H9 (cell line): ENCODE measurements at regions not wholly inside any gene's neighbourhood (a gene's known extent, or its start where the extent isn't known, plus 50 kb on each side); places are given as distances from the start of the nearest gene placed in this dataset.

Source experiments
- DNase-seq: peaks from one replicate; pipeline ENCODE4 v3.0.0-alpha.2; 2017
- H2AFZ ChIP-seq: one replicate; pipeline ENCODE4 v1.6.1; 2013; ENCODE audit warnings: mild to moderate bottlenecking, low read length, control low read depth, moderate library complexity
- H2AK5ac ChIP-seq: 2 replicates; pipeline ENCODE4 v1.6.1; 2013; ENCODE audit warnings: low read length, control low read depth, mixed read lengths; ENCODE audit not compliant: insufficient read length
- H2BK120ac ChIP-seq: one replicate; pipeline ENCODE4 v1.6.1; 2013; ENCODE audit warnings: low read depth, mild to moderate bottlenecking, low read length, control low read depth, inconsistent platforms; ENCODE audit not compliant: poor library complexity, severe bottlenecking
- H2BK12ac ChIP-seq: 2 replicates; pipeline ENCODE4 v1.6.1; 2013; ENCODE audit warnings: low read length, control low read depth, mixed read lengths, low read depth; ENCODE audit not compliant: insufficient read length
- H2BK15ac ChIP-seq: 2 replicates; pipeline ENCODE4 v1.6.1; 2013; ENCODE audit warnings: low read depth, low read length, control low read depth
- H2BK20ac ChIP-seq: one replicate; pipeline ENCODE4 v1.6.1; 2013; ENCODE audit warnings: low read depth, mild to moderate bottlenecking, low read length, control low read depth, inconsistent platforms; ENCODE audit not compliant: poor library complexity, severe bottlenecking
- H2BK5ac ChIP-seq: 2 replicates; pipeline ENCODE4 v1.6.1; 2013; ENCODE audit warnings: low read length, control low read depth, mixed read lengths; ENCODE audit not compliant: insufficient read length
- H3K14ac ChIP-seq: 2 replicates; pipeline ENCODE4 v1.6.1; 2013; ENCODE audit warnings: low read length, control low read depth; ENCODE audit not compliant: insufficient read depth
- H3K18ac ChIP-seq: 2 replicates; pipeline ENCODE4 v1.6.1; 2013; ENCODE audit warnings: low read depth, mild to moderate bottlenecking, mixed read lengths, low read length, control low read depth; ENCODE audit not compliant: insufficient read length
- H3K23ac ChIP-seq: 2 replicates; pipeline ENCODE4 v1.6.1; 2013; ENCODE audit warnings: low read length, control low read depth, mixed read lengths, low read depth; ENCODE audit not compliant: insufficient read length
- H3K23me2 ChIP-seq: 2 replicates; pipeline ENCODE4 v1.6.1; 2013; ENCODE audit warnings: low read depth, mild to moderate bottlenecking, mixed read lengths, low read length, control low read depth; ENCODE audit not compliant: insufficient read length, poor library complexity, severe bottlenecking
- H3K27ac ChIP-seq: 2 replicates; pipeline ENCODE4 v1.5.1; 2013; ENCODE audit warnings: low read length, control low read depth, mixed read lengths, low read depth; ENCODE audit not compliant: insufficient read length
- H3K27me3 ChIP-seq: 2 replicates; pipeline ENCODE4 v1.6.1; 2013; ENCODE audit warnings: low read length, control low read depth, inconsistent platforms; ENCODE audit not compliant: insufficient read depth
- H3K4ac ChIP-seq: 2 replicates; pipeline ENCODE4 v1.6.1; 2013; ENCODE audit warnings: low read depth, mild to moderate bottlenecking, control low read depth, inconsistent platforms, low read length, moderate library complexity
- H3K4me1 ChIP-seq: 2 replicates; pipeline ENCODE4 v1.6.1; 2013; ENCODE audit warnings: low read length, control low read depth, inconsistent platforms; ENCODE audit not compliant: insufficient read depth
- H3K4me2 ChIP-seq: 2 replicates; pipeline ENCODE4 v1.6.1; 2013; ENCODE audit warnings: low read length, control low read depth, mixed read lengths; ENCODE audit not compliant: insufficient read length, insufficient read depth
- H3K56ac ChIP-seq: 2 replicates; pipeline ENCODE4 v1.6.1; 2013; ENCODE audit warnings: low read depth, mild to moderate bottlenecking, mixed read lengths, low read length, control low read depth; ENCODE audit not compliant: insufficient read length
- H3K79me1 ChIP-seq: 2 replicates; pipeline ENCODE4 v1.6.1; 2013; ENCODE audit warnings: low read depth, mild to moderate bottlenecking, moderate library complexity, low read length, control low read depth, inconsistent platforms; ENCODE audit not compliant: insufficient read depth, poor library complexity, severe bottlenecking
- H3K79me2 ChIP-seq: 2 replicates; pipeline ENCODE4 v1.6.1; 2013; ENCODE audit warnings: low read length, control low read depth, inconsistent platforms; ENCODE audit not compliant: insufficient read depth
- H3K9ac ChIP-seq: 2 replicates; pipeline ENCODE4 v1.6.1; 2013; ENCODE audit warnings: low read length, control low read depth, mixed read lengths; ENCODE audit not compliant: insufficient read length; ENCODE audit errors: extremely low read depth
- H3K9me3 ChIP-seq: one replicate; pipeline ENCODE4 v1.6.1; 2013; ENCODE audit warnings: low read depth, low read length, inconsistent platforms; ENCODE audit not compliant: control insufficient read depth
- H3T11ph ChIP-seq: one replicate; pipeline ENCODE4 v1.6.1; 2013; ENCODE audit warnings: mild to moderate bottlenecking, low read length, control low read depth, inconsistent platforms
- H4K20me1 ChIP-seq: one replicate; pipeline ENCODE4 v1.6.1; 2013; ENCODE audit not compliant: control insufficient read depth, insufficient read length, insufficient read depth
- H4K5ac ChIP-seq: 2 replicates; pipeline ENCODE4 v1.6.1; 2013; ENCODE audit warnings: low read depth, mild to moderate bottlenecking, mixed read lengths, low read length, control low read depth; ENCODE audit not compliant: insufficient read length
- H4K8ac ChIP-seq: replicated peaks from 2 replicates; pipeline ENCODE4 v1.6.1; 2013; ENCODE audit warnings: low read length, control low read depth, mixed read lengths, low read depth; ENCODE audit not compliant: insufficient read length
- H4K91ac ChIP-seq: 2 replicates; pipeline ENCODE4 v1.6.1; 2013; ENCODE audit warnings: low read depth, mild to moderate bottlenecking, moderate library complexity, mixed read lengths, low read length, control low read depth; ENCODE audit not compliant: insufficient read length
- H3K27ac Mint-ChIP-seq, 3 experiments: 2 replicates in 2 of 3; 3 replicates in 1 of 3; pipeline ENCODE4 v1.8.0; 2020 to 2021; ENCODE audit warnings: mixed read lengths in 3 of 3, mild to moderate bottlenecking in 1 of 3, moderate library complexity in 1 of 3
- H3K27me3 Mint-ChIP-seq: 2 replicates; pipeline ENCODE4 v1.8.0; 2021; ENCODE audit warnings: low read depth, mild to moderate bottlenecking, moderate library complexity, mixed read lengths
- H3K36me3 Mint-ChIP-seq, 3 experiments: 2 replicates in 2 of 3; 3 replicates in 1 of 3; pipeline ENCODE4 v1.8.0; 2020 to 2021; ENCODE audit warnings: low read depth in 3 of 3, mixed read lengths in 3 of 3; ENCODE audit not compliant: insufficient read depth in 1 of 3
- H3K4me1 Mint-ChIP-seq, 2 experiments: 2 replicates each; pipeline ENCODE4 v1.8.0; 2020; ENCODE audit warnings: mixed read lengths in 2 of 2
- H3K4me3 Mint-ChIP-seq, 2 experiments: 2 replicates in 1 of 2; 3 replicates in 1 of 2; pipeline ENCODE4 v1.8.0; 2020 to 2021; ENCODE audit warnings: mild to moderate bottlenecking in 2 of 2, mixed read lengths in 2 of 2, moderate library complexity in 1 of 2
- H3K9me3 Mint-ChIP-seq, 2 experiments: 2 replicates in 1 of 2; 3 replicates in 1 of 2; pipeline ENCODE4 v1.8.0; 2020; ENCODE audit warnings: mild to moderate bottlenecking in 2 of 2, mixed read lengths in 2 of 2, moderate library complexity in 1 of 2
- WGBS: extraction: QIAGEN DNeasy Blood & Tissue Kit; methylation state at CpG from one replicate; pipeline ENCODE4 v1.1.7; 2013; ENCODE audit warnings: missing lambda C conversion rate, low lambda C conversion rate, mixed read lengths; ENCODE audit not compliant: insufficient read length; ENCODE audit errors: extremely low coverage; 5-methylcytosine and 5-hydroxymethylcytosine counted together
- TF ChIP-seq, protein P1 (sequence below): fragments of 200-600 bp; sonication (generic); conservative IDR thresholded peaks from 3 replicates; pipeline ENCODE4 v1.8.0; 2021; ENCODE audit warnings: antibody characterized with exemption, mild to moderate bottlenecking

DNA sequence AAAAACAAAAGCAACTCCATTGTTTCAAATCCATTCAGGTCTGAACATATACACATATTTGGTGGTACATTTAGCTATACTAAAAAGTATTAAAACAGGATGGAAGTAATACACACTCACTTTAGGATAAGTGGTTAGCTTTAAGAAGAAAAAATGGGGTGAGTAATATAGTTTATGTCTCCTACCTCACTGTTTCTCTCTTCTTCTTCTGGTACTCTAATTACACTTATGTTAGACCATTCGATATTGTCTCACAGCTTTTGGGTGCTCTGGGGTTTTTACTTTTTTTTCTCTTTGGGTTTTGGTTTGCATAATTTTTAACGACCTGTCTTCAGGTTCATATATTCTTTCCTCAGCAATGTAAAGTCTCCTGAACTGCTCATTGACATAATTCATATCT lies 75.4 kb upstream of the AKAP13 start:
- no peak overlapping the region for H3K18ac ChIP-seq
- no peak overlapping the region for H3K23ac ChIP-seq
- no peaks in the 10 kb centered on the region for H3K79me2 ChIP-seq
- H2BK12ac ChIP-seq: no peak overlapping the region
- H2AFZ ChIP-seq: no peak overlapping the region
- H4K8ac ChIP-seq: no peak overlapping the region
- no peaks in the 10 kb centered on the region for H3K23me2 ChIP-seq
- Mint-ChIP-seq H3K9me3 (no peaks in the 10 kb centered on the region; a peak in 1 of 5 replicates), H3K4me1 (no peaks in the 10 kb centered on the region), H3K27me3 (peaks cover 5% of the 10 kb centered on the region; the same call in 1 of the 2 replicates), H3K36me3 (no peaks in the 10 kb centered on the region), H3K27ac (no peak overlapping the region), H3K4me3 (no peak overlapping the region)
- H3K9ac ChIP-seq: no peak overlapping the region
- TF ChIP-seq, protein P1, sequence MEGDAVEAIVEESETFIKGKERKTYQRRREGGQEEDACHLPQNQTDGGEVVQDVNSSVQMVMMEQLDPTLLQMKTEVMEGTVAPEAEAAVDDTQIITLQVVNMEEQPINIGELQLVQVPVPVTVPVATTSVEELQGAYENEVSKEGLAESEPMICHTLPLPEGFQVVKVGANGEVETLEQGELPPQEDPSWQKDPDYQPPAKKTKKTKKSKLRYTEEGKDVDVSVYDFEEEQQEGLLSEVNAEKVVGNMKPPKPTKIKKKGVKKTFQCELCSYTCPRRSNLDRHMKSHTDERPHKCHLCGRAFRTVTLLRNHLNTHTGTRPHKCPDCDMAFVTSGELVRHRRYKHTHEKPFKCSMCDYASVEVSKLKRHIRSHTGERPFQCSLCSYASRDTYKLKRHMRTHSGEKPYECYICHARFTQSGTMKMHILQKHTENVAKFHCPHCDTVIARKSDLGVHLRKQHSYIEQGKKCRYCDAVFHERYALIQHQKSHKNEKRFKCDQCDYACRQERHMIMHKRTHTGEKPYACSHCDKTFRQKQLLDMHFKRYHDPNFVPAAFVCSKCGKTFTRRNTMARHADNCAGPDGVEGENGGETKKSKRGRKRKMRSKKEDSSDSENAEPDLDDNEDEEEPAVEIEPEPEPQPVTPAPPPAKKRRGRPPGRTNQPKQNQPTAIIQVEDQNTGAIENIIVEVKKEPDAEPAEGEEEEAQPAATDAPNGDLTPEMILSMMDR: no peak
- H3K14ac ChIP-seq: no peak overlapping the region
- no peak overlapping the region for H4K5ac ChIP-seq
- H3K9me3 ChIP-seq: no peaks in the 10 kb centered on the region
- no peak overlapping the region for H2BK20ac ChIP-seq
- H3K79me1 ChIP-seq: no peaks in the 10 kb centered on the region
- no peak overlapping the region for H3T11ph ChIP-seq
- H2AK5ac ChIP-seq: no peak overlapping the region
- DNase-seq: no peak
- H4K91ac ChIP-seq: no peak overlapping the region
- H3K4ac ChIP-seq: no peak overlapping the region
- no peak overlapping the region for H3K27ac ChIP-seq
- no peak overlapping the region for H2BK5ac ChIP-seq
- no peaks in the 10 kb centered on the region for H3K27me3 ChIP-seq
- no peaks in the 10 kb centered on the region for H3K4me1 ChIP-seq
- H2BK15ac ChIP-seq: no peak overlapping the region
- WGBS: no CpG with 5 or more reads among the region's 2 CpGs
- H3K56ac ChIP-seq: no peak overlapping the region
- H2BK120ac ChIP-seq: no peak overlapping the region
- no peak overlapping the region for H3K4me2 ChIP-seq
- H4K20me1 ChIP-seq: no peaks in the 10 kb centered on the region
